ENCODE measurements at regions not wholly inside any gene's neighbourhood (a gene's known extent, or its start where the extent isn't known, plus 50 kb on each side); places are given as distances from the start of the nearest gene placed in this dataset.

GRCh38 chr7:50153995-50154394 lies 60.9 kb upstream of the ZPBP start:
- no peaks in the 10 kb centered on the region for H3K9me3 ChIP-seq (replicated peaks; ENCODE audit: control insufficient read depth, insufficient read depth, low read length)
- 89% methylated on average over 6 of the region's 6 CpGs for WGBS (ENCODE audit: insufficient coverage, insufficient replicate concordance, low lambda C conversion rate, missing lambda C conversion rate)
- ChIA-PET RAD21 (ENCODE audit: unreplicated experiment) (interaction anchor here (1.1 to 1.8 kb wide), 2 partner anchors 52 to 263 kb away, joined by 5 to 7 read pairs; no protein-coding TSS in a partner anchor), CTCF (interaction anchor here (2.5 kb wide), 1 partner anchor 11 kb away, joined by 19 read pairs; no protein-coding TSS in a partner anchor), POLR2A (interaction anchor here (1.0 kb wide), 1 partner anchor 46 kb away, joined by 3 read pairs; no protein-coding TSS in a partner anchor), SMC1A (ENCODE audit: uncharacterized antibody, unreplicated experiment) (interaction anchor here (1.2 to 2.3 kb wide), 2 partner anchors 11 to 68 kb away, joined by 3 to 20 read pairs; no protein-coding TSS in a partner anchor)
- no peaks in the 10 kb centered on the region for H4K20me1 ChIP-seq (ENCODE audit: control insufficient read depth, insufficient read depth)
- H3K27ac ChIP-seq (ENCODE audit: control insufficient read depth, insufficient read depth): no peak overlapping the region
- no peak overlapping the region for H2AFZ ChIP-seq (ENCODE audit: control insufficient read depth, low read depth, low read length)
- H3K4me1 ChIP-seq (ENCODE audit: control insufficient read depth, insufficient read depth, low read length): peaks cover 23% of the 10 kb centered on the region
- H3K79me2 ChIP-seq (ENCODE audit: control insufficient read depth, insufficient read depth, low read length): no peaks in the 10 kb centered on the region
- FAIRE-seq (no peak), DNase-seq (ENCODE audit: low read depth, low spot score) (no peak), ATAC-seq (no peak)
- H3K27me3 ChIP-seq (replicated peaks in 1 of 2; ENCODE audit: control insufficient read depth in 2 of 2, insufficient read depth in 2 of 2, low read length in 1 of 2): no peaks in the 10 kb centered on the region
- no peak overlapping the region for H3K9ac ChIP-seq (ENCODE audit: control insufficient read depth, insufficient read depth, low read length)
- H3K4me3 ChIP-seq: no peak overlapping the region
- no peaks in the 10 kb centered on the region for H3K36me3 ChIP-seq (ENCODE audit: control insufficient read depth in 2 of 2, insufficient read depth in 2 of 2, low read length in 1 of 2)
- in situ Hi-C loops (cut with MboI): no loop called here
- intact Hi-C loops (cut with micrococcal nuclease; ENCODE audit: unreplicated experiment): no loop called here
- TF ChIP-seq SKIL (IDR thresholded peaks at IDR 0.05; ENCODE audit: low read depth, poor library complexity, severe bottlenecking) (no peak), NFIC (IDR thresholded peaks at IDR 0.05; ENCODE audit: low read depth, low read length) (no peak), NRF1 (conservative IDR thresholded peaks at IDR 0.05; ENCODE audit: low read depth, low read length) (no peak), CEBPB (IDR thresholded peaks at IDR 0.05; ENCODE audit: borderline replicate concordance in 1 of 2, low read depth in 2 of 2, low read length in 2 of 2) (no peak), IRF4 (IDR thresholded peaks at IDR 0.05; ENCODE audit: low read depth, low read length) (no peak), RCOR1 (conservative IDR thresholded peaks at IDR 0.05; ENCODE audit: low read depth, low read length) (no peak), RB1 (IDR thresholded peaks at IDR 0.05; ENCODE audit: borderline replicate concordance) (no peak), MAX (IDR thresholded peaks at IDR 0.05; ENCODE audit: low read depth, low read length) (no peak)
- TF ChIP-seq, protein P1, sequence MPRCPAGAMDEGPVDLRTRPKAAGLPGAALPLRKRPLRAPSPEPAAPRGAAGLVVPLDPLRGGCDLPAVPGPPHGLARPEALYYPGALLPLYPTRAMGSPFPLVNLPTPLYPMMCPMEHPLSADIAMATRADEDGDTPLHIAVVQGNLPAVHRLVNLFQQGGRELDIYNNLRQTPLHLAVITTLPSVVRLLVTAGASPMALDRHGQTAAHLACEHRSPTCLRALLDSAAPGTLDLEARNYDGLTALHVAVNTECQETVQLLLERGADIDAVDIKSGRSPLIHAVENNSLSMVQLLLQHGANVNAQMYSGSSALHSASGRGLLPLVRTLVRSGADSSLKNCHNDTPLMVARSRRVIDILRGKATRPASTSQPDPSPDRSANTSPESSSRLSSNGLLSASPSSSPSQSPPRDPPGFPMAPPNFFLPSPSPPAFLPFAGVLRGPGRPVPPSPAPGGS (IDR thresholded peaks at IDR 0.05; ENCODE audit: borderline replicate concordance, insufficient read depth, low read depth, low read length, poor library complexity, severe bottlenecking): no peak
- TF ChIP-seq, protein P2, sequence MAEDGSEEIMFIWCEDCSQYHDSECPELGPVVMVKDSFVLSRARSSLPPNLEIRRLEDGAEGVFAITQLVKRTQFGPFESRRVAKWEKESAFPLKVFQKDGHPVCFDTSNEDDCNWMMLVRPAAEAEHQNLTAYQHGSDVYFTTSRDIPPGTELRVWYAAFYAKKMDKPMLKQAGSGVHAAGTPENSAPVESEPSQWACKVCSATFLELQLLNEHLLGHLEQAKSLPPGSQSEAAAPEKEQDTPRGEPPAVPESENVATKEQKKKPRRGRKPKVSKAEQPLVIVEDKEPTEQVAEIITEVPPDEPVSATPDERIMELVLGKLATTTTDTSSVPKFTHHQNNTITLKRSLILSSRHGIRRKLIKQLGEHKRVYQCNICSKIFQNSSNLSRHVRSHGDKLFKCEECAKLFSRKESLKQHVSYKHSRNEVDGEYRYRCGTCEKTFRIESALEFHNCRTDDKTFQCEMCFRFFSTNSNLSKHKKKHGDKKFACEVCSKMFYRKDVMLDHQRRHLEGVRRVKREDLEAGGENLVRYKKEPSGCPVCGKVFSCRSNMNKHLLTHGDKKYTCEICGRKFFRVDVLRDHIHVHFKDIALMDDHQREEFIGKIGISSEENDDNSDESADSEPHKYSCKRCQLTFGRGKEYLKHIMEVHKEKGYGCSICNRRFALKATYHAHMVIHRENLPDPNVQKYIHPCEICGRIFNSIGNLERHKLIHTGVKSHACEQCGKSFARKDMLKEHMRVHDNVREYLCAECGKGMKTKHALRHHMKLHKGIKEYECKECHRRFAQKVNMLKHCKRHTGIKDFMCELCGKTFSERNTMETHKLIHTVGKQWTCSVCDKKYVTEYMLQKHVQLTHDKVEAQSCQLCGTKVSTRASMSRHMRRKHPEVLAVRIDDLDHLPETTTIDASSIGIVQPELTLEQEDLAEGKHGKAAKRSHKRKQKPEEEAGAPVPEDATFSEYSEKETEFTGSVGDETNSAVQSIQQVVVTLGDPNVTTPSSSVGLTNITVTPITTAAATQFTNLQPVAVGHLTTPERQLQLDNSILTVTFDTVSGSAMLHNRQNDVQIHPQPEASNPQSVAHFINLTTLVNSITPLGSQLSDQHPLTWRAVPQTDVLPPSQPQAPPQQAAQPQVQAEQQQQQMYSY (CRISPR knock-in tag; IDR thresholded peaks at IDR 0.05): no peak
- no TSS peak for BruUV-seq (replicated peaks)
- H3K4me2 ChIP-seq (ENCODE audit: control insufficient read depth, insufficient read depth): no peak overlapping the region

Measured in GM12878 (cell line).